Mesodermal cell (in vitro differentiated cells): ENCODE measurements at regions not wholly inside any gene's neighbourhood (a gene's known extent, or its start where the extent isn't known, plus 50 kb on each side); places are given as distances from the start of the nearest gene placed in this dataset.
"Not testable (repeated sequence)": the region's sequence is repeated elsewhere in the genome, so short reads cannot be mapped to it uniquely, and the experiment has no call there.

Experiments used
- H3K27ac ChIP-seq: 2 replicates; pipeline ENCODE4 v1.7.0; 2013; ENCODE audit warnings: mild to moderate bottlenecking, low read depth, low read length, moderate library complexity; ENCODE audit not compliant: severe bottlenecking
- H3K36me3 ChIP-seq: 2 replicates; pipeline ENCODE4 v1.7.1; 2013; ENCODE audit warnings: mild to moderate bottlenecking, low read length, moderate library complexity; ENCODE audit not compliant: control insufficient read depth, insufficient read depth
- H3K4me1 ChIP-seq: one replicate; pipeline ENCODE4 v1.7.1; 2013; ENCODE audit warnings: mild to moderate bottlenecking, low read length; ENCODE audit not compliant: insufficient read depth, control insufficient read depth, poor library complexity, severe bottlenecking
- H3K4me3 ChIP-seq: 2 replicates; pipeline ENCODE4 v1.7.0; 2013; ENCODE audit warnings: low read length, control low read depth, mild to moderate bottlenecking; ENCODE audit not compliant: insufficient read depth, poor library complexity, severe bottlenecking; ENCODE audit errors: extremely low read depth
- H3K9me3 ChIP-seq: 2 replicates; pipeline ENCODE4 v1.7.1; 2013; ENCODE audit warnings: mild to moderate bottlenecking, low read length, moderate library complexity; ENCODE audit not compliant: control insufficient read depth
- WGBS, 2 experiments: methylation state at CpG; one replicate each; pipeline ENCODE4 v1.1.5; 2013; ENCODE audit warnings: missing lambda C conversion rate in 2 of 2; ENCODE audit not compliant: insufficient coverage in 2 of 2; 5-methylcytosine and 5-hydroxymethylcytosine counted together

DNA sequence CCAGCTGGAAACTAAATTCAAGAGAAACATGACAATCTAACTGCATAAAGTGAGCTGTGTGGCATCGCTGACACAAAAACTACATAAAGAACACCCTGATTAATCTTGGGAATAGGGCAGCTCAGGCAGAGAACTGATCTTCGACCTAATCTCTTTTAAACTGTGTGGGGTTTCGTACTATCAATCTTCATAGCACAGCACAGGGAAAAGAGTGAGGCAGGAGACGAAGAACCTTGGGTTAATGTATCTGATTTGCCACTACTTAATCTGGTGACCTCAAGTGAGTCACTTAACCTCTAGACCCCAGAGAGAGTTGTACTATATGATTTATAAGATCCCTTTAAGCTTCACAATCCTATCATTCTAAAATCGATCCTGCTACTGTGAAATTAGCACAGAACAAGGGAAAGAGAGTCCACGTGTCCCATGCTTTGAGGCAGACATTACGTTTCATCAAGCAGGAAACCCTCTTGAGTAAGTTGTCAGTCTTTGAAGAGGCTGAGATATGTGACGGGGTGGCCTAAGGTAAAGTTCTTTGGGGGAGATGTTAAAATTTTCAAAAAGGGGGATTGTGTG, 519.7 kb downstream of the SOCS6 start:
- no peak overlapping the region for H3K27ac ChIP-seq
- H3K9me3 ChIP-seq = peaks cover 7% of the 10 kb centered on the region

GRCh38 chr18:70781860-70782453, 493.1 kb downstream of the SOCS6 start:
- 0 to 34% methylated on average over 3 to 5 of the region's 8 CpGs for WGBS, 2 experiments
- H3K9me3 ChIP-seq = peaks cover 27% of the 10 kb centered on the region
- no peak overlapping the region for H3K27ac ChIP-seq

More for the DNA sequence above, 519.7 kb downstream of the SOCS6 start:
- 57 to 63% methylated on average over 3 to 5 of the region's 8 CpGs for WGBS, 2 experiments
- Histone ChIP-seq H3K36me3 (no peaks in the 10 kb centered on the region), H3K4me3 (no peak overlapping the region), H3K4me1 (no peaks in the 10 kb centered on the region)

DNA sequence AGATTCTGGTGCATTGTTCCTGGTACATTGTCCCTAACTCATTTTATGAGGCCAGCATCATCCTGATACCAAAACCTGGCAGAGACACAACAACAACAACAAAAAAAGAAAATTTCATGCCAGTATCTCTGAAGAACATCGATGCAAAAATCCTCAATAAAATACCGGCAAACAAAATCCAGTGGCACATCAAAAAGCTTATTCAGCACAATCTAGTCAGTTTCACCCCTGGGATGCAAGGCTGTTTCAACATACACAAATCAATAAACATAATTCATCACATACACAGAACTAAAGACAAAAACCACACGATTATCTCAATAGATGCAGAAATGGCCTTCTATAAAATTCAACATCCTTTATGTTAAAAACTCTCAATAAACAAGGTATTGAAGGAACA, 477.4 kb downstream of the SOCS6 start:
- not testable (repeated sequence) for H3K36me3 ChIP-seq, H3K4me3 ChIP-seq, H3K4me1 ChIP-seq, H3K27ac ChIP-seq
- 66 to 71% methylated on average over 2 to 3 of the region's 3 CpGs for WGBS, 2 experiments
- peaks cover 20% of the 10 kb centered on the region for H3K9me3 ChIP-seq

More at GRCh38 chr18:70781860-70782453, 493.1 kb downstream of the SOCS6 start:
- Histone ChIP-seq H3K4me1 (no peaks in the 10 kb centered on the region), H3K36me3 (no peaks in the 10 kb centered on the region), H3K4me3 (no peak overlapping the region)

DNA sequence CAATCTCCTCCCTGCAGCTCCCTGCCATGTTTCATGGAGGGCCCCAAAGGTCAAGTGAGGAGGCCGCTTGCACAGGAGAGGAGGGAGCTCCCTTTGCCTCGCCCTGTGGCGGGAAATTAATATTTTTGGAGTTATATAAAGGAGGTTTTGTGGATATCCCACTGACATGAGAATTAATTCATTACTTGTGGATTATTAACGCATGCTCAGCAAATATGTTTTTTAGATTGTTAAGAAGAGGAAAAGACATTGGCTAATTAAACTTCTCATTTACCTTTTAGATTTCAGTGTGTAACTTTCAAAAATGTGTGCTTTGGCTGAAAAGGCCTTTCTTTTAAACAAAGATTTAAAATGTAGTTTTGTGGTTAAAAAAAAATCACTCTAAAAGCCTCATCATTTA, 474.0 kb downstream of the SOCS6 start:
- Histone ChIP-seq H3K4me3 (no peak overlapping the region), H3K4me1 (no peaks in the 10 kb centered on the region), H3K36me3 (no peaks in the 10 kb centered on the region), H3K27ac (no peak overlapping the region), H3K9me3 (peaks cover 34% of the 10 kb centered on the region)
- 49 to 63% methylated on average over 3 of the region's 4 CpGs for WGBS, 2 experiments

DNA sequence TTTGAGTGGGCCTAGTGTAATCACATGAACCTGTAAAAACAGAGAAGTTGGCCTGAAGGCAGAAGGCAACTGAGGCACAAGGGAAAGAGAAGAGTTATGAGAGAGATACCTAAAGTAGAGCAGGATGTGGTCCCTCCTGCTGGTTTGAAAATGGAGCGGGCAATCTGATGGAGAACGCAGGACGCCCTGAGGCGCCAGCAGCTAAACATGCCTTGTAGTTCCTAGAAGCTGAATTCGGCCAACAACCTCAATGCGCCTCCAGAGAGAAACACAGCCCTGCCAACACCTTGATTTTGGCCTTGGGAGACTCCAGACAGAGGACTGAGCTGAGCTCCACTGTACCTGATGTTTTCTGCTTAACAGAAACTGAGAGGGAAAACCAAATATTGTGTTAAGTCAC, 469.9 kb downstream of the SOCS6 start:
- Histone ChIP-seq H3K4me1 (no peaks in the 10 kb centered on the region), H3K36me3 (no peaks in the 10 kb centered on the region), H3K9me3 (peaks cover 35% of the 10 kb centered on the region), H3K27ac (no peak overlapping the region), H3K4me3 (no peak overlapping the region)
- WGBS, 2 experiments = 74 to 87% methylated on average over 4 to 6 of the region's 6 CpGs

- 71% methylated on average over 1 of the region's 1 CpG; no CpG with 5 or more reads in 1 of the 2 experiments for WGBS, 2 experiments
- Histone ChIP-seq H3K4me1 (no peaks in the 10 kb centered on the region), H3K27ac (no peak overlapping the region), H3K9me3 (peaks cover 20% of the 10 kb centered on the region), H3K36me3 (no peaks in the 10 kb centered on the region), H3K4me3 (no peak overlapping the region)
Observed at GRCh38 chr18:70754486-70754885, 465.6 kb downstream of the SOCS6 start.

DNA sequence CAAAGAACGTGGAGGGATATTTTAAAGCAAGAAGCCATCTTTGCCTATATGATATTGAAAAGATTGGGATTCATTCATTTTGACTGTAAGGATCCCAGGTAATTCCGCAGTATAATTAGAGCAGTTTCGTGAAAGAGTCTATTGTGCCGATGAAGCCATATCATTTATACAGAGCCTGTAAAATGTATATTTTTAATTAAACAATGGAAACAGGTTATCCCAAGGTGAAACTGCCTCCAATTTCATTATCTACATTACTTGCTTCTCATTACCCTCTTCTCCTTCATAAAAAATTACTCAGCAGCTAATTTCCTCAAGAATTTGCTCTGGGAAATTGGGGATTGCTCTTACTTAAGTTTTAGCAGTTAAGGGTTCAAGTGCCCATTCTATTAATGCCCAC, 444.1 kb downstream of the SOCS6 start:
- H3K4me3 ChIP-seq = no peak overlapping the region
- 83% methylated on average over 1 of the region's 4 CpGs; no CpG with 5 or more reads in 1 of the 2 experiments for WGBS, 2 experiments
- no peak overlapping the region for H3K27ac ChIP-seq
- no peaks in the 10 kb centered on the region for H3K36me3 ChIP-seq
- no peaks in the 10 kb centered on the region for H3K4me1 ChIP-seq
- H3K9me3 ChIP-seq = peaks cover 31% of the 10 kb centered on the region

DNA sequence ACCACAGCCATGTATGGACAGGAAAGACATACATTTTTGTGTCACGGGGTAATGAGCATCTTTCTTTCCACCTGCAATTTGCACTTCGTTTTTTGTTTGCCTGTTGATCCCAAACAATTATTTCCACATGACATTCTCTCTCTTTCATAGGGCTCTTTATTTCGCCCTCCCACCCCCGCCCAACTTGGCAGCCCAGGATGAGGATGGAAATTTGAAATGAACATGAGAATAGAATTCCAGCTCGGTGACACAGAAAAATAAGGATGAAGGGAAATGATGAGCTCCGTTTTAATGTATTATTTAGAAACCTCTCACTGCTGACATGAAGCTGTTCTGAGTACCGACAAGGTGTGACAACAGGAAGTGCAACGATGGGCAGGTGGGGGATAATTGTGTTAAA, 443.3 kb downstream of the SOCS6 start:
- peaks cover 37% of the 10 kb centered on the region for H3K9me3 ChIP-seq
- no peaks in the 10 kb centered on the region for H3K4me1 ChIP-seq
- no peaks in the 10 kb centered on the region for H3K36me3 ChIP-seq
- H3K27ac ChIP-seq = no peak overlapping the region
- H3K4me3 ChIP-seq = no peak overlapping the region
- 59% methylated on average over 4 of the region's 8 CpGs for WGBS, 2 experiments

- no peaks in the 10 kb centered on the region for H3K36me3 ChIP-seq
- 57% methylated on average over 2 of the region's 5 CpGs; no CpG with 5 or more reads in 1 of the 2 experiments for WGBS, 2 experiments
- no peak overlapping the region for H3K4me3 ChIP-seq
- no peak overlapping the region for H3K27ac ChIP-seq
- no peaks in the 10 kb centered on the region for H3K4me1 ChIP-seq
- peaks cover 8% of the 10 kb centered on the region for H3K9me3 ChIP-seq
Observed at GRCh38 chr18:70720607-70721006, 431.8 kb downstream of the SOCS6 start.

- Histone ChIP-seq H3K4me3 (no peak overlapping the region), H3K9me3 (peaks cover 24% of the 10 kb centered on the region), H3K36me3 (no peaks in the 10 kb centered on the region), H3K27ac (no peak overlapping the region), H3K4me1 (no peaks in the 10 kb centered on the region)
- WGBS, 2 experiments = 60 to 100% methylated on average over 2 of the region's 3 CpGs
Observed at GRCh38 chr18:70709720-70710119, 420.9 kb downstream of the SOCS6 start.

DNA sequence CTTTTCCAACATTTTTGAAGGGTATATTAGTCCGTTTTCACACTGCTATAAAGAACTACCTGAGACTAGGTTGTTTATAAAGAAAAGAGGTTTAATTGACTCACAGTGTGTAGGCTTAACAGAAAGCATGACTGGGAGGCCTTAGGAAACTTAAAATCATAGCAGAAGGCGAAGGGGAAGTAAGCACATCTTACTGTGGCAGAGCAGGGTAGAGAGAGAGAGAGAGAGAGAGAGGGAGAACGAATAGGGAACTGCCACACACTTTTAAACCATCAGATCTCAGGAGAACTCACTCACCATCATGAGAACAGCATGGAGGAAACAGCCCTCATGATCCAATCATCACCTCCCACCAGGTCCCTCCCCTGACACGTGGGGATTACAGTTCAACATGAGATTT, 420.3 kb downstream of the SOCS6 start:
- WGBS, 2 experiments = 0 to 20% methylated on average over 1 of the region's 4 CpGs
- no peak overlapping the region for H3K27ac ChIP-seq
- peaks cover 24% of the 10 kb centered on the region for H3K9me3 ChIP-seq
- H3K4me3 ChIP-seq = no peak overlapping the region
- no peaks in the 10 kb centered on the region for H3K4me1 ChIP-seq
- no peaks in the 10 kb centered on the region for H3K36me3 ChIP-seq
